ENCODE measurements at regions not wholly inside any gene's neighbourhood (a gene's known extent, or its start where the extent isn't known, plus 50 kb on each side); places are given as distances from the start of the nearest gene placed in this dataset.

DNA sequence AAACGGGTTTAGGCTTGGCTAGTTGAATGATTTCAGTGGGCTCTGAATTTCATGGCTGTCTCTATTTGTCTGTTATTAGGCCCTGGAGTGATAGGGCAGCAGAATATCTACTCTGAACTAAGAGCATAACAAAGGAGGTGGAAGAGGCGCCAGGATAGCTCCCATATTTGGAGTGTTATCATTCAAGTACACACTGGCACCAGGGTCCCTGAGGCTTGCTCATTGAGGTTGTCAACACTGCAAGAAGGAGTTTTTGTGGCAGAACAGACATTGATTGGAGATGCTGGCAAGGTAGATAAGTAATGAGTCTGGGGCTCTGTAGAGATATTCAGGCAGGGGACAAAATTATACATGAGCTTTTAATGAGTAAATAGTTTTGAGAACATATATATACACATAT is 1748.4 kb downstream of the MRPL39 start:
- H3K27me3 ChIP-seq (ENCODE audit: control insufficient read depth in 4 of 4, insufficient read depth in 4 of 4, low read length in 3 of 4), result no peaks in the 10 kb centered on the region
- TF ChIP-seq TAF1 (conservative IDR thresholded peaks at IDR 0.05) (no peak), NR2F2 (IDR thresholded peaks at IDR 0.05) (no peak), HNF4G (IDR thresholded peaks at IDR 0.05) (no peak), HNF4A (conservative IDR thresholded peaks at IDR 0.05) (no peak), FOXA1 (IDR thresholded peaks at IDR 0.05) (no peak), YY1 (IDR thresholded peaks at IDR 0.05) (no peak), GABPA (IDR thresholded peaks at IDR 0.05 in 1 of 2, conservative IDR thresholded peaks at IDR 0.05 in 1 of 2) (no peak), EGR1 (IDR thresholded peaks at IDR 0.05; ENCODE audit: low read depth in 2 of 2) (no peak), SP1 (IDR thresholded peaks at IDR 0.05) (no peak), FOXA2 (IDR thresholded peaks at IDR 0.05) (no peak), RXRA (IDR thresholded peaks at IDR 0.05) (no peak), RAD21 (IDR thresholded peaks at IDR 0.05) (no peak)
- TF ChIP-seq, protein P1, sequence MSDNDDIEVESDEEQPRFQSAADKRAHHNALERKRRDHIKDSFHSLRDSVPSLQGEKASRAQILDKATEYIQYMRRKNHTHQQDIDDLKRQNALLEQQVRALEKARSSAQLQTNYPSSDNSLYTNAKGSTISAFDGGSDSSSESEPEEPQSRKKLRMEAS (IDR thresholded peaks at IDR 0.05), result no peak
- TF ChIP-seq, protein P2, sequence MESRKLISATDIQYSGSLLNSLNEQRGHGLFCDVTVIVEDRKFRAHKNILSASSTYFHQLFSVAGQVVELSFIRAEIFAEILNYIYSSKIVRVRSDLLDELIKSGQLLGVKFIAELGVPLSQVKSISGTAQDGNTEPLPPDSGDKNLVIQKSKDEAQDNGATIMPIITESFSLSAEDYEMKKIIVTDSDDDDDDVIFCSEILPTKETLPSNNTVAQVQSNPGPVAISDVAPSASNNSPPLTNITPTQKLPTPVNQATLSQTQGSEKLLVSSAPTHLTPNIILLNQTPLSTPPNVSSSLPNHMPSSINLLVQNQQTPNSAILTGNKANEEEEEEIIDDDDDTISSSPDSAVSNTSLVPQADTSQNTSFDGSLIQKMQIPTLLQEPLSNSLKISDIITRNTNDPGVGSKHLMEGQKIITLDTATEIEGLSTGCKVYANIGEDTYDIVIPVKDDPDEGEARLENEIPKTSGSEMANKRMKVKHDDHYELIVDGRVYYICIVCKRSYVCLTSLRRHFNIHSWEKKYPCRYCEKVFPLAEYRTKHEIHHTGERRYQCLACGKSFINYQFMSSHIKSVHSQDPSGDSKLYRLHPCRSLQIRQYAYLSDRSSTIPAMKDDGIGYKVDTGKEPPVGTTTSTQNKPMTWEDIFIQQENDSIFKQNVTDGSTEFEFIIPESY (IDR thresholded peaks at IDR 0.05), result no peak
- TF ChIP-seq, protein P3, sequence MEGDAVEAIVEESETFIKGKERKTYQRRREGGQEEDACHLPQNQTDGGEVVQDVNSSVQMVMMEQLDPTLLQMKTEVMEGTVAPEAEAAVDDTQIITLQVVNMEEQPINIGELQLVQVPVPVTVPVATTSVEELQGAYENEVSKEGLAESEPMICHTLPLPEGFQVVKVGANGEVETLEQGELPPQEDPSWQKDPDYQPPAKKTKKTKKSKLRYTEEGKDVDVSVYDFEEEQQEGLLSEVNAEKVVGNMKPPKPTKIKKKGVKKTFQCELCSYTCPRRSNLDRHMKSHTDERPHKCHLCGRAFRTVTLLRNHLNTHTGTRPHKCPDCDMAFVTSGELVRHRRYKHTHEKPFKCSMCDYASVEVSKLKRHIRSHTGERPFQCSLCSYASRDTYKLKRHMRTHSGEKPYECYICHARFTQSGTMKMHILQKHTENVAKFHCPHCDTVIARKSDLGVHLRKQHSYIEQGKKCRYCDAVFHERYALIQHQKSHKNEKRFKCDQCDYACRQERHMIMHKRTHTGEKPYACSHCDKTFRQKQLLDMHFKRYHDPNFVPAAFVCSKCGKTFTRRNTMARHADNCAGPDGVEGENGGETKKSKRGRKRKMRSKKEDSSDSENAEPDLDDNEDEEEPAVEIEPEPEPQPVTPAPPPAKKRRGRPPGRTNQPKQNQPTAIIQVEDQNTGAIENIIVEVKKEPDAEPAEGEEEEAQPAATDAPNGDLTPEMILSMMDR (IDR thresholded peaks at IDR 0.05; ENCODE audit: low read depth, low read length, missing input control), result no peak
- TF ChIP-seq, protein P4, sequence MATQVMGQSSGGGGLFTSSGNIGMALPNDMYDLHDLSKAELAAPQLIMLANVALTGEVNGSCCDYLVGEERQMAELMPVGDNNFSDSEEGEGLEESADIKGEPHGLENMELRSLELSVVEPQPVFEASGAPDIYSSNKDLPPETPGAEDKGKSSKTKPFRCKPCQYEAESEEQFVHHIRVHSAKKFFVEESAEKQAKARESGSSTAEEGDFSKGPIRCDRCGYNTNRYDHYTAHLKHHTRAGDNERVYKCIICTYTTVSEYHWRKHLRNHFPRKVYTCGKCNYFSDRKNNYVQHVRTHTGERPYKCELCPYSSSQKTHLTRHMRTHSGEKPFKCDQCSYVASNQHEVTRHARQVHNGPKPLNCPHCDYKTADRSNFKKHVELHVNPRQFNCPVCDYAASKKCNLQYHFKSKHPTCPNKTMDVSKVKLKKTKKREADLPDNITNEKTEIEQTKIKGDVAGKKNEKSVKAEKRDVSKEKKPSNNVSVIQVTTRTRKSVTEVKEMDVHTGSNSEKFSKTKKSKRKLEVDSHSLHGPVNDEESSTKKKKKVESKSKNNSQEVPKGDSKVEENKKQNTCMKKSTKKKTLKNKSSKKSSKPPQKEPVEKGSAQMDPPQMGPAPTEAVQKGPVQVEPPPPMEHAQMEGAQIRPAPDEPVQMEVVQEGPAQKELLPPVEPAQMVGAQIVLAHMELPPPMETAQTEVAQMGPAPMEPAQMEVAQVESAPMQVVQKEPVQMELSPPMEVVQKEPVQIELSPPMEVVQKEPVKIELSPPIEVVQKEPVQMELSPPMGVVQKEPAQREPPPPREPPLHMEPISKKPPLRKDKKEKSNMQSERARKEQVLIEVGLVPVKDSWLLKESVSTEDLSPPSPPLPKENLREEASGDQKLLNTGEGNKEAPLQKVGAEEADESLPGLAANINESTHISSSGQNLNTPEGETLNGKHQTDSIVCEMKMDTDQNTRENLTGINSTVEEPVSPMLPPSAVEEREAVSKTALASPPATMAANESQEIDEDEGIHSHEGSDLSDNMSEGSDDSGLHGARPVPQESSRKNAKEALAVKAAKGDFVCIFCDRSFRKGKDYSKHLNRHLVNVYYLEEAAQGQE (IDR thresholded peaks at IDR 0.05), result no peak
- TF ChIP-seq, protein P5, sequence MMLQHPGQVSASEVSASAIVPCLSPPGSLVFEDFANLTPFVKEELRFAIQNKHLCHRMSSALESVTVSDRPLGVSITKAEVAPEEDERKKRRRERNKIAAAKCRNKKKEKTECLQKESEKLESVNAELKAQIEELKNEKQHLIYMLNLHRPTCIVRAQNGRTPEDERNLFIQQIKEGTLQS (IDR thresholded peaks at IDR 0.05), result no peak
- 68% methylated on average over 2 of the region's 2 CpGs for WGBS
- DNase-seq (ENCODE audit: low spot score), result no peak
- no peaks in the 10 kb centered on the region for H3K36me3 ChIP-seq (ENCODE audit: control insufficient read depth in 4 of 4, insufficient read depth in 3 of 4, low read depth in 1 of 4, low read length in 3 of 4)
- no peak overlapping the region for H3K4me3 ChIP-seq (ENCODE audit: low read depth in 1 of 3, low read length in 3 of 3)
- no peaks in the 10 kb centered on the region for H3K9me3 ChIP-seq (ENCODE audit: control insufficient read depth in 4 of 4, low read length in 3 of 4)
- no peaks in the 10 kb centered on the region for H3K4me1 ChIP-seq (ENCODE audit: control insufficient read depth in 4 of 4, insufficient read depth in 4 of 4, low read length in 3 of 4)
- no peak overlapping the region for H3K9ac ChIP-seq (ENCODE audit: low read depth in 1 of 2, low read length in 2 of 2)
- no peak overlapping the region for H3K27ac ChIP-seq (ENCODE audit: low read depth in 1 of 2, low read length in 2 of 2)
